Testis (tissue), 2 donors: ENCODE measurements at regions not wholly inside any gene's neighbourhood (a gene's known extent, or its start where the extent isn't known, plus 50 kb on each side); places are given as distances from the start of the nearest gene placed in this dataset.

ENCODE experiments used
- DNase-seq: peaks from one replicate; pipeline ENCODE4 v3.0.0-alpha.2; 2019
- H3K27ac ChIP-seq, 2 donors: fragments of 200-600 bp; sonication (generic); one replicate each; pipeline ENCODE4 v1.5.1; 2019
- H3K27me3 ChIP-seq: fragments of 200-600 bp; sonication (generic); one replicate; pipeline ENCODE4 v1.5.1; 2019
- H3K36me3 ChIP-seq: fragments of 200-600 bp; sonication (generic); one replicate; pipeline ENCODE4 v1.5.1; 2017; ENCODE audit warnings: low read depth; ENCODE audit errors: missing control alignments
- H3K4me1 ChIP-seq: fragments of 200-600 bp; sonication (generic); one replicate; pipeline ENCODE4 v1.5.1; 2019
- H3K4me3 ChIP-seq, 2 donors: fragments of 200-600 bp; sonication (generic); one replicate each; pipeline ENCODE4 v1.5.1; 2017 to 2019
- H3K9me3 ChIP-seq: fragments of 200-600 bp; sonication (generic); one replicate; pipeline ENCODE4 v1.5.1; 2017
- POLR2A ChIP-seq: fragments of 450-650 bp; IDR thresholded peaks from one replicate; pipeline ENCODE4 v1.6.1; 2017; ENCODE audit warnings: antibody characterized with exemption, mild to moderate bottlenecking, moderate library complexity
- WGBS, 2 donors: methylation state at CpG; one replicate each; pipeline ENCODE4 v1.1.5; 2018; 5-methylcytosine and 5-hydroxymethylcytosine counted together
- intact Hi-C: fragments of 100-400 bp; cut with DNase I; formaldehyde crosslinking; loops from one replicate; pipeline ENCODE4 v1.15.1; 2023; ENCODE audit warnings: low total_unique reads
- TF ChIP-seq, protein P1 (sequence below), 3 experiments: fragments of 450-650 bp in 2 of 3; fragments of 200-600 bp in 1 of 3; sonication (generic) in 1 of 3; IDR thresholded peaks; one replicate each; pipeline ENCODE4 v1.5.1; 2016 to 2019; ENCODE audit warnings: antibody characterized with exemption in 3 of 3, mild to moderate bottlenecking in 2 of 3, moderate library complexity in 1 of 3

- Histone ChIP-seq H3K9me3 (no peaks in the 10 kb centered on the region), H3K4me3 (no peak overlapping the region), H3K36me3 (no peaks in the 10 kb centered on the region), H3K27ac (no peak overlapping the region), H3K27me3 (no peaks in the 10 kb centered on the region), H3K4me1 (no peaks in the 10 kb centered on the region)
- WGBS, 2 donors, result 16 to 24% methylated on average over 1 of the region's 1 CpG
- intact Hi-C loops, result no loop called here
- no peak for TF ChIP-seq POLR2A
- TF ChIP-seq, protein P1, sequence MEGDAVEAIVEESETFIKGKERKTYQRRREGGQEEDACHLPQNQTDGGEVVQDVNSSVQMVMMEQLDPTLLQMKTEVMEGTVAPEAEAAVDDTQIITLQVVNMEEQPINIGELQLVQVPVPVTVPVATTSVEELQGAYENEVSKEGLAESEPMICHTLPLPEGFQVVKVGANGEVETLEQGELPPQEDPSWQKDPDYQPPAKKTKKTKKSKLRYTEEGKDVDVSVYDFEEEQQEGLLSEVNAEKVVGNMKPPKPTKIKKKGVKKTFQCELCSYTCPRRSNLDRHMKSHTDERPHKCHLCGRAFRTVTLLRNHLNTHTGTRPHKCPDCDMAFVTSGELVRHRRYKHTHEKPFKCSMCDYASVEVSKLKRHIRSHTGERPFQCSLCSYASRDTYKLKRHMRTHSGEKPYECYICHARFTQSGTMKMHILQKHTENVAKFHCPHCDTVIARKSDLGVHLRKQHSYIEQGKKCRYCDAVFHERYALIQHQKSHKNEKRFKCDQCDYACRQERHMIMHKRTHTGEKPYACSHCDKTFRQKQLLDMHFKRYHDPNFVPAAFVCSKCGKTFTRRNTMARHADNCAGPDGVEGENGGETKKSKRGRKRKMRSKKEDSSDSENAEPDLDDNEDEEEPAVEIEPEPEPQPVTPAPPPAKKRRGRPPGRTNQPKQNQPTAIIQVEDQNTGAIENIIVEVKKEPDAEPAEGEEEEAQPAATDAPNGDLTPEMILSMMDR (IDR thresholded peaks at IDR 0.05), result peak in 2 of 3 experiments; percentile 31 to 34
- peak; percentile 43 for DNase-seq
Measured at GRCh38 chr4:141346144-141346543, 125.4 kb downstream of the ZNF330 start.

GRCh38 chr4:141347684-141348083 is 127.0 kb downstream of the ZNF330 start:
- intact Hi-C loops, result no loop called here
- no peak for TF ChIP-seq POLR2A
- TF ChIP-seq, protein P1 (IDR thresholded peaks at IDR 0.05), result no peak
- Histone ChIP-seq H3K4me1 (no peaks in the 10 kb centered on the region), H3K27me3 (no peaks in the 10 kb centered on the region), H3K4me3 (no peak overlapping the region), H3K27ac (no peak overlapping the region), H3K9me3 (no peaks in the 10 kb centered on the region), H3K36me3 (no peaks in the 10 kb centered on the region)
- no peak for DNase-seq
- WGBS, 2 donors, result 47 to 52% methylated on average over 2 of the region's 2 CpGs

GRCh38 chr4:141348125-141348524 is 127.4 kb downstream of the ZNF330 start:
- TF ChIP-seq, protein P1 (IDR thresholded peaks at IDR 0.05), result no peak
- no peak for TF ChIP-seq POLR2A
- 69 to 74% methylated on average over 2 of the region's 2 CpGs for whole genome bisulfite sequencing, 2 donors
- H3K27me3 ChIP-seq, result no peaks in the 10 kb centered on the region
- H3K4me1 ChIP-seq, result no peaks in the 10 kb centered on the region
- H3K4me3 ChIP-seq, result no peak overlapping the region
- no peak overlapping the region for H3K27ac ChIP-seq
- H3K36me3 ChIP-seq, result no peaks in the 10 kb centered on the region
- no peaks in the 10 kb centered on the region for H3K9me3 ChIP-seq
- intact Hi-C loops, result no loop called here
- DNase-seq, result no peak

- Histone ChIP-seq H3K27me3 (no peaks in the 10 kb centered on the region), H3K4me3 (no peak overlapping the region), H3K9me3 (no peaks in the 10 kb centered on the region), H3K27ac (no peak overlapping the region), H3K36me3 (no peaks in the 10 kb centered on the region), H3K4me1 (no peaks in the 10 kb centered on the region)
- TF ChIP-seq, protein P1 (IDR thresholded peaks at IDR 0.05), result no peak
- TF ChIP-seq POLR2A, result no peak
- no peak for DNase-seq
- intact Hi-C loops, result no loop called here
- WGBS, 2 donors, result 42 to 48% methylated on average over 1 of the region's 1 CpG
Measured at GRCh38 chr4:141348573-141348972, 127.9 kb downstream of the ZNF330 start.

GRCh38 chr4:141349236-141349635 is 128.5 kb downstream of the ZNF330 start:
- H3K27ac ChIP-seq, result no peak overlapping the region
- no peaks in the 10 kb centered on the region for H3K9me3 ChIP-seq
- no peak for DNase-seq
- no peaks in the 10 kb centered on the region for H3K4me1 ChIP-seq
- no peaks in the 10 kb centered on the region for H3K36me3 ChIP-seq
- H3K4me3 ChIP-seq, result no peak overlapping the region
- no peaks in the 10 kb centered on the region for H3K27me3 ChIP-seq
- no peak for TF ChIP-seq POLR2A
- TF ChIP-seq, protein P1 (IDR thresholded peaks at IDR 0.05), result no peak
- intact Hi-C loops, result no loop called here
